C4-2B (cell line): ENCODE measurements at regions not wholly inside any gene's neighbourhood (a gene's known extent, or its start where the extent isn't known, plus 50 kb on each side); places are given as distances from the start of the nearest gene placed in this dataset.

Experiments used
- CTCF ChIP-seq: fragments of 450-650 bp; conservative IDR thresholded peaks from 2 replicates; pipeline ENCODE4 v1.5.1; 2017; ENCODE audit warnings: mild to moderate bottlenecking
- ZFX ChIP-seq: fragments of 450-650 bp; IDR thresholded peaks from 2 replicates; pipeline ENCODE4 v1.6.1; 2017

DNA sequence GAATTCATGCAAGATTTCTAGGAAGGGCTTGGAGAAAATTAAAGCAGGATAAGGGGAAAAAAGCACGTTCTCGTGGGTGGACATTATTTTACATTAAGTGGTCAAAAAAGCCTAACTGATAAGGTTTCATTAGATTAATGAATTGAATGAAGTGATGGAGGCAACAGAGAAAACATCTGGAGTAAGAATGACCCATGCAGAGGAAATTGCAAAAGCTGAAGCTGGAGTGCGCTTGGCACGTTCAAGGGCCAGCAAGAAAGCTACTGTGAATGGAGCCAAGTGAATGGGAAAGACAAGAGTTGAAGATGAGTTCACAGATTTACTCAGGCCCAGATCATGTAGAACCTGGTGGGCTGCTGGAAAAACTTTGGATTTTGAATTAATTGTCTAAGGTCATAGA lies 777.9 kb downstream of the DACH1 start:
- TF ChIP-seq CTCF (no peak), ZFX (no peak)
